WERI-Rb-1 (cell line): ENCODE measurements at regions not wholly inside any gene's neighbourhood (a gene's known extent, or its start where the extent isn't known, plus 50 kb on each side); places are given as distances from the start of the nearest gene placed in this dataset.

Experiments
- DNase-seq: peaks from one replicate; pipeline ENCODE4 v3.0.0-alpha.2; 2020
- H3K27ac ChIP-seq: fragments of 250-450 bp; sonication (Bioruptor Pico); 2 replicates; pipeline ENCODE4 v1.5.1; 2020; ENCODE audit warnings: mild to moderate bottlenecking, moderate library complexity
- H3K27me3 ChIP-seq: fragments of 250-450 bp; sonication (Bioruptor Pico); 2 replicates; pipeline ENCODE4 v1.5.1; 2021; ENCODE audit warnings: mild to moderate bottlenecking, low read depth, moderate library complexity; ENCODE audit not compliant: insufficient read depth, severe bottlenecking
- H3K36me3 ChIP-seq: fragments of 250-450 bp; sonication (Bioruptor Pico); 2 replicates; pipeline ENCODE4 v1.5.1; 2020; ENCODE audit warnings: mild to moderate bottlenecking, moderate library complexity
- H3K4me3 ChIP-seq: 2 replicates; pipeline ENCODE4 v1.5.1; 2011; ENCODE audit warnings: low read depth, mild to moderate bottlenecking, control low read depth, low read length
- H3K9me3 ChIP-seq: fragments of 250-450 bp; sonication (Bioruptor Pico); 2 replicates; pipeline ENCODE4 v1.5.1; 2021; ENCODE audit warnings: mild to moderate bottlenecking, moderate library complexity; ENCODE audit not compliant: severe bottlenecking
- TF ChIP-seq, protein P1 (sequence below): IDR thresholded peaks from 2 replicates; pipeline ENCODE4 v1.5.1; 2011; ENCODE audit warnings: low read depth, mild to moderate bottlenecking, control low read depth, inconsistent platforms, low read length

DNA sequence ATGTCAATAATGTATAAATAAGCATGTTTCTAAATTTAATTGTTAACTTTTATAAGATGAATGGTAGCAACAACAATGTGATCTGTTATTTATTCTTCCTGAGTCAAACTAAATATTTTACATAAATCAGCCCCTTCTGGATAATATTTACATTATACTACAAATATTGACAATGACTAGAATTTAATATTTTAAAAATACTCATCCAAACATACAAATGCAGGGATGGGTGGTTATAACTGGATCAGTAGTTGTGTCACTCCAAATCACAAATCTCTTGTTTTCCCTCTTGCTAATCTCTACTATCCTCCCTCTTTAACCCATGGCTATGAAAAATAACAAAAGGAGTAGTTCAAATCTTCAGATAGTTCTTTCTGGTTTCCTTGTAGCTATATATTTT, 407.0 kb downstream of the HTR7 start:
- TF ChIP-seq, protein P1, sequence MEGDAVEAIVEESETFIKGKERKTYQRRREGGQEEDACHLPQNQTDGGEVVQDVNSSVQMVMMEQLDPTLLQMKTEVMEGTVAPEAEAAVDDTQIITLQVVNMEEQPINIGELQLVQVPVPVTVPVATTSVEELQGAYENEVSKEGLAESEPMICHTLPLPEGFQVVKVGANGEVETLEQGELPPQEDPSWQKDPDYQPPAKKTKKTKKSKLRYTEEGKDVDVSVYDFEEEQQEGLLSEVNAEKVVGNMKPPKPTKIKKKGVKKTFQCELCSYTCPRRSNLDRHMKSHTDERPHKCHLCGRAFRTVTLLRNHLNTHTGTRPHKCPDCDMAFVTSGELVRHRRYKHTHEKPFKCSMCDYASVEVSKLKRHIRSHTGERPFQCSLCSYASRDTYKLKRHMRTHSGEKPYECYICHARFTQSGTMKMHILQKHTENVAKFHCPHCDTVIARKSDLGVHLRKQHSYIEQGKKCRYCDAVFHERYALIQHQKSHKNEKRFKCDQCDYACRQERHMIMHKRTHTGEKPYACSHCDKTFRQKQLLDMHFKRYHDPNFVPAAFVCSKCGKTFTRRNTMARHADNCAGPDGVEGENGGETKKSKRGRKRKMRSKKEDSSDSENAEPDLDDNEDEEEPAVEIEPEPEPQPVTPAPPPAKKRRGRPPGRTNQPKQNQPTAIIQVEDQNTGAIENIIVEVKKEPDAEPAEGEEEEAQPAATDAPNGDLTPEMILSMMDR: no peak
- Histone ChIP-seq H3K4me3 (no peak overlapping the region), H3K36me3 (no peaks in the 10 kb centered on the region), H3K27ac (no peak overlapping the region), H3K9me3 (no peaks in the 10 kb centered on the region), H3K27me3 (no peaks in the 10 kb centered on the region)
- DNase-seq: no peak

DNA sequence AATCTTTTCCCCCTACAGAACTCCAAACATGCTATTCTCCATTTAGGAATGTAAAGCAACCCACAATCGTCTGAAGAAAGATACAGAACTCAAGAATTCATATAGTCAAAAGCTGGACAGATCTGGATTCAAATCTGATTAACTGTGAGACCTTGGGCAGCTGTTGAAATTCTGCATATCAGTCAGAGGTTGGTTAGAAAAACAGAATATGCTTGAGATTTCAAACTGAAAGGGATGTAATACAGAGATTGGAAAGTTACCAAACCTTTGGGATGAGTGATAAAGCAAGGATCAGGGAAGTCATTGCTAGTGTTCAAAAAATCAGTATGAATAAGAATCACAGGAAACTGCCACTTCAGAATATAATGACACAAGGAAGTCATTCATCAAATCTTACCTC, 406.6 kb downstream of the HTR7 start:
- H3K27ac ChIP-seq: no peak overlapping the region
- H3K27me3 ChIP-seq: no peaks in the 10 kb centered on the region
- DNase-seq: no peak
- no peaks in the 10 kb centered on the region for H3K36me3 ChIP-seq
- no peak overlapping the region for H3K4me3 ChIP-seq
- TF ChIP-seq, protein P1: no peak
- H3K9me3 ChIP-seq: no peaks in the 10 kb centered on the region

DNA sequence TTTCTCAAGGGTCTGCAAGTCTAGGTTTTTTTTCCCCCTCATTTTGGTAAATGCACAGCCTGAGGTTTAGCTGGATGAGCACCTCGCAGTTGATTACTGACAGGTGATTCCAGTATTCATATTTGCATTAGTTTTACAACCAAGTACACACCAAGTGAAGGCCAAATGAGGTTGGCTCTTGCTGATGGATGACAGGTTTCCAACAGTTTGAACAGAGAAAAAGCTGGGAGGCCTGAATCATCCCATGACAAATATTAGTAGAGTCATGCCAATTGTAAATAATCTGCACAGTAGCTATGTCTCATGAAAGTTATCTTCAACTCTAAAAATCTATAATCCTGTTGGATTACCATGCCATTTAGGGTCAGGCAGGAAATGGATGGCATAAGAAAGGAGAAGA, 399.8 kb downstream of the HTR7 start:
- no peak overlapping the region for H3K27ac ChIP-seq
- DNase-seq: no peak
- H3K9me3 ChIP-seq: no peaks in the 10 kb centered on the region
- TF ChIP-seq, protein P1: no peak
- H3K27me3 ChIP-seq: no peaks in the 10 kb centered on the region
- no peak overlapping the region for H3K4me3 ChIP-seq
- no peaks in the 10 kb centered on the region for H3K36me3 ChIP-seq

DNA sequence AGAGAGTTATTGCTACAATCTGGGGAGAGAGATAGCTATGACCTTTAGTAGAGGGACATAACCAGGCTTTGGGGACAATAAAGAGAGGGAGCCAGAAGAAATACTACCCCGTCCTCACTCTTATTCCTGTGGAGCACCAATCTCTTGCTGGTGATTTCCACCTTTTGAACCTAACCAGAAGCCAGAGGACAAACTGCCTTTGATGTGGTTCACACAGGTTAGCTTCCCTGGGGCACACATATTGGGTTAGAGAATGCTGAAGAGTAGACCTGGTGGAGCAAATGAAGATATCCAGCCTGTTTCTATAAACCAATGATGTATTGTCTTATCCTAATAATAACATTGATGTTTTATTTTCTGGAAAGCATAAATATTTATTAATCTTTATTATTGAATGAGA, 399.3 kb downstream of the HTR7 start:
- no peak overlapping the region for H3K27ac ChIP-seq
- H3K36me3 ChIP-seq: no peaks in the 10 kb centered on the region
- H3K27me3 ChIP-seq: no peaks in the 10 kb centered on the region
- no peak overlapping the region for H3K4me3 ChIP-seq
- no peak for DNase-seq
- TF ChIP-seq, protein P1: no peak
- no peaks in the 10 kb centered on the region for H3K9me3 ChIP-seq

DNA sequence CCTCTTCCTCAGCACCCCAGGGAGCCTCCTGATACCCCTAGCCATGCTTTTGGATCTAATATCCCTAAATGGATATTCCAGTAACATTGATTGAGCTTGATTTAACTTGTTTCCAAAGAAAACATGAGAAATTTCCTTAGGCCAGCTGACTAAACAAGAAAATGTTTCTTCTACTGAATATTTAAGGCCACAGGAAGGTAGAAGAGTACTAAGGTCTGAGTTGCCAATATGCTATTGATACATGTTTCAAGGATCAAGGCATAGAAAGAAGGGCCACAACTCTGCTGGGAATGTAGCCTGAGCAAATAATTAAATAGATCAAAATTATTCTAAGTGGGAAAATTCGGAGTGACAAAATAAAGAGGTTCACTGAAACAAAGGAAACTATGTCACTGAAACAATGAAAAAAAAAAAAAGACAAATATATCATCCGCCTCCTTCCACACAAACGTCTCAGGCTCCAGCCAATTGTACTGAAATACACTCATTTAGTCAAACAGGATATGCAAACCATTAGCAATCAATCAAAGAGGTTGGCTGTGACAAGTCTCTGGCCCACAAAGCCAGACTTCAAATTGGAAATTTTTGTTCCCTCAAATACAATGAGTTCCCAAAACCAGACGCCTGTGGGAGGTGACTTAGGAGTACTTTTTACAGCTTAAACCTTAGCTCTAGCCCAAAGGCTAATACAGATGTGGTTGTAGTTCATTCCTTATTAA, 396.2 kb downstream of the HTR7 start:
- H3K36me3 ChIP-seq: no peaks in the 10 kb centered on the region
- TF ChIP-seq, protein P1: no peak
- H3K4me3 ChIP-seq: no peak overlapping the region
- no peak overlapping the region for H3K27ac ChIP-seq
- H3K9me3 ChIP-seq: no peaks in the 10 kb centered on the region
- no peaks in the 10 kb centered on the region for H3K27me3 ChIP-seq
- DNase-seq: no peak
